HG03342 (cell line): ENCODE measurements at regions not wholly inside any gene's neighbourhood (a gene's known extent, or its start where the extent isn't known, plus 50 kb on each side); places are given as distances from the start of the nearest gene placed in this dataset.

ENCODE experiments used
- ATAC-seq: cut with Tn5 transposase; IDR thresholded peaks from one replicate; pipeline ENCODE4 v1.9.1; 2021; ENCODE audit warnings: mild to moderate bottlenecking, moderate library complexity; ENCODE audit not compliant: unreplicated experiment

- ATAC-seq, result no peak
Observed at GRCh38 chr13:83229574-83230305, 652.5 kb downstream of the SLITRK1 start.

GRCh38 chr13:83223546-83223945 lies 658.7 kb downstream of the SLITRK1 start:
- no peak for ATAC-seq

- ATAC-seq, result no peak
Observed at GRCh38 chr13:83221813-83222241, 660.4 kb downstream of the SLITRK1 start.

- no peak for ATAC-seq
Observed at GRCh38 chr13:83221256-83221655, 661.0 kb downstream of the SLITRK1 start.

GRCh38 chr13:83220241-83220640 lies 662.0 kb downstream of the SLITRK1 start:
- no peak for ATAC-seq

- ATAC-seq, result no peak
Observed at GRCh38 chr13:83219832-83220231, 662.4 kb downstream of the SLITRK1 start.

GRCh38 chr13:83216479-83217245 lies 665.6 kb downstream of the SLITRK1 start:
- no peak for ATAC-seq

- no peak for ATAC-seq
Observed at GRCh38 chr13:83215627-83216026, 666.6 kb downstream of the SLITRK1 start.

GRCh38 chr13:83214452-83214851 lies 667.8 kb downstream of the SLITRK1 start:
- ATAC-seq, result no peak

GRCh38 chr13:83211301-83211700 lies 671.0 kb downstream of the SLITRK1 start:
- no peak for ATAC-seq

- ATAC-seq, result no peak
Observed at GRCh38 chr13:83204886-83205285, 677.4 kb downstream of the SLITRK1 start.

GRCh38 chr13:83201506-83201905 lies 680.8 kb downstream of the SLITRK1 start:
- no peak for ATAC-seq

- no peak for ATAC-seq
Observed at GRCh38 chr13:83197316-83197715, 685.0 kb downstream of the SLITRK1 start.

GRCh38 chr13:83190020-83190419 lies 692.3 kb downstream of the SLITRK1 start:
- no peak for ATAC-seq

- no peak for ATAC-seq
Observed at GRCh38 chr13:83184819-83185218, 697.5 kb downstream of the SLITRK1 start.

- ATAC-seq, result no peak
Observed at GRCh38 chr13:83184150-83184475, 698.2 kb downstream of the SLITRK1 start.

- ATAC-seq, result no peak
Observed at GRCh38 chr13:83183439-83184149, 698.7 kb downstream of the SLITRK1 start.

GRCh38 chr13:83182845-83183244 lies 699.4 kb downstream of the SLITRK1 start:
- no peak for ATAC-seq

- no peak for ATAC-seq
Observed at GRCh38 chr13:83178008-83178407, 704.3 kb downstream of the SLITRK1 start.

- no peak for ATAC-seq
Observed at GRCh38 chr13:83168590-83168989, 713.7 kb downstream of the SLITRK1 start.

- ATAC-seq, result no peak
Observed at GRCh38 chr13:83167203-83167602, 715.1 kb downstream of the SLITRK1 start.

GRCh38 chr13:83166550-83166949 lies 715.7 kb downstream of the SLITRK1 start:
- no peak for ATAC-seq
